ENCODE measurements at regions not wholly inside any gene's neighbourhood (a gene's known extent, or its start where the extent isn't known, plus 50 kb on each side); places are given as distances from the start of the nearest gene placed in this dataset.

- TF ChIP-seq NFIC (IDR thresholded peaks at IDR 0.05; ENCODE audit: low read depth, low read length) = no peak
- TF ChIP-seq, protein P1, sequence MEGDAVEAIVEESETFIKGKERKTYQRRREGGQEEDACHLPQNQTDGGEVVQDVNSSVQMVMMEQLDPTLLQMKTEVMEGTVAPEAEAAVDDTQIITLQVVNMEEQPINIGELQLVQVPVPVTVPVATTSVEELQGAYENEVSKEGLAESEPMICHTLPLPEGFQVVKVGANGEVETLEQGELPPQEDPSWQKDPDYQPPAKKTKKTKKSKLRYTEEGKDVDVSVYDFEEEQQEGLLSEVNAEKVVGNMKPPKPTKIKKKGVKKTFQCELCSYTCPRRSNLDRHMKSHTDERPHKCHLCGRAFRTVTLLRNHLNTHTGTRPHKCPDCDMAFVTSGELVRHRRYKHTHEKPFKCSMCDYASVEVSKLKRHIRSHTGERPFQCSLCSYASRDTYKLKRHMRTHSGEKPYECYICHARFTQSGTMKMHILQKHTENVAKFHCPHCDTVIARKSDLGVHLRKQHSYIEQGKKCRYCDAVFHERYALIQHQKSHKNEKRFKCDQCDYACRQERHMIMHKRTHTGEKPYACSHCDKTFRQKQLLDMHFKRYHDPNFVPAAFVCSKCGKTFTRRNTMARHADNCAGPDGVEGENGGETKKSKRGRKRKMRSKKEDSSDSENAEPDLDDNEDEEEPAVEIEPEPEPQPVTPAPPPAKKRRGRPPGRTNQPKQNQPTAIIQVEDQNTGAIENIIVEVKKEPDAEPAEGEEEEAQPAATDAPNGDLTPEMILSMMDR (IDR thresholded peaks at IDR 0.05 in 2 of 3, conservative IDR thresholded peaks at IDR 0.05 in 1 of 3; ENCODE audit: control insufficient read depth in 2 of 3, extremely low read depth in 1 of 3, insufficient read depth in 1 of 3, low read depth in 3 of 3, low read length in 3 of 3) = no peak
- no peak for TF ChIP-seq CBFB (IDR thresholded peaks at IDR 0.05; ENCODE audit: low read depth)
- TF ChIP-seq, protein P2, sequence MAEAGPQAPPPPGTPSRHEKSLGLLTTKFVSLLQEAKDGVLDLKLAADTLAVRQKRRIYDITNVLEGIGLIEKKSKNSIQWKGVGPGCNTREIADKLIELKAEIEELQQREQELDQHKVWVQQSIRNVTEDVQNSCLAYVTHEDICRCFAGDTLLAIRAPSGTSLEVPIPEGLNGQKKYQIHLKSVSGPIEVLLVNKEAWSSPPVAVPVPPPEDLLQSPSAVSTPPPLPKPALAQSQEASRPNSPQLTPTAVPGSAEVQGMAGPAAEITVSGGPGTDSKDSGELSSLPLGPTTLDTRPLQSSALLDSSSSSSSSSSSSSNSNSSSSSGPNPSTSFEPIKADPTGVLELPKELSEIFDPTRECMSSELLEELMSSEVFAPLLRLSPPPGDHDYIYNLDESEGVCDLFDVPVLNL (IDR thresholded peaks at IDR 0.05; ENCODE audit: low read depth, low read length) = no peak
Observed at GRCh38 chr3:115498421-115498820, 124.9 kb upstream of the GAP43 start.
